ENCODE measurements at regions not wholly inside any gene's neighbourhood (a gene's known extent, or its start where the extent isn't known, plus 50 kb on each side); places are given as distances from the start of the nearest gene placed in this dataset.
"Not testable (repeated sequence)": the region's sequence is repeated elsewhere in the genome, so short reads cannot be mapped to it uniquely, and the experiment has no call there.

DNA sequence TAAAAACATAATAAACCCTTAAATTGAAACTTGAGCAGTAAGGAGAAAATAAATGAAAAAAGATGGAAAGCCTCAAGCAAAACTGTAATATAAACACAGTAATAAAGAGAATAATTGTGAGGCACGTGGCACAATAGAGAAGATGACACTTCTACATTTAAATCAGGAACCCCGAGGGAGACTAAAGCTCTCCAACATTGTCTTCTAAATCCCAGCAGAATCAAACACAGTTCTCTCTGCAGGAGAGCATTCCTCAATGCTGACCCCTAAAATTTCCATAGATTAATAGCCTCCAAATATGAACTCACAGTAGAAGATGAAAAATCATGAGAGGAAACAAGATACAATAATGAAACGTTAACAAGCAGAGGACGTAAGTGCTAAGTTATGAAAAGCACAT is 721.2 kb upstream of the COX7C start:
- intact Hi-C loops (cut with DNase I): no loop called here
- ATAC-seq (ENCODE audit: poor library complexity) (no peak), DNase-seq (no peak)

DNA sequence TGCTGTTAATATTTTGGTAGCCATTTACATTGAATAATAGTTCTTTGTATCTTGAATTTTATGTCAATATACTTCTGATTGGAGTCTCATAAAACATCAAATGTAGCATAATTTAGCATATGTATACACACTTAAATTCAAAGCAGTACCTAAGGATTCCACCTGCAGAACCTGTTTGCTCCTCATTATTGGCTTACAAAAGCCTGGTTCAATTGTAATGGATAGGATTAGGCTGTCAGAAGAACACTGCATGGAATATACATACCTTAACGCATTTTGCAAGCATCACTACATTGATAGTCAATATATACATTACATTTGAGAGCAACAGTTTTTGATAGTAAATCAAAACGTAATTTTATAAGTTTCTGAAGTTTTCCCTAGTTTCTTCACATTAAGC is 711.3 kb upstream of the COX7C start:
- intact Hi-C loops (cut with DNase I): no loop called here
- no peak for ATAC-seq (ENCODE audit: poor library complexity)
- no peak for DNase-seq

DNA sequence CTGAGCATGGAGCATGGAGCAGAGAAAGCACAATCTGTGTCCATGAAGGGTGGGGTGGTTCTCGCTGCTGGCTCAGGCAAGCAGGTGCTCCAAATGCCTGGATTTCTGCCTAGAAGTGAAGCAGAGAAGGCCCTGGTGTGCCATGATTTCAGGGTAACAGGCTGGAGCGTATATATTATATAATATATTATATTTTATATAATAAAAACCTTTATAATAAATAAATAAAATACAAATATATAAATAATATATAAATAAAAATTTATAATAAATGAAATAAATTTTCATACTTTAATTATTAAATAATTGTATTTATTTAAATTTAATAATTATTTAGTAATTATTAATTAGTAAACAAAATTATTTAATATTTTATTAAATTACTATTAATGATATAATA is 707.4 kb upstream of the COX7C start:
- DNase-seq (no peak), ATAC-seq (ENCODE audit: poor library complexity) (no peak)

DNA sequence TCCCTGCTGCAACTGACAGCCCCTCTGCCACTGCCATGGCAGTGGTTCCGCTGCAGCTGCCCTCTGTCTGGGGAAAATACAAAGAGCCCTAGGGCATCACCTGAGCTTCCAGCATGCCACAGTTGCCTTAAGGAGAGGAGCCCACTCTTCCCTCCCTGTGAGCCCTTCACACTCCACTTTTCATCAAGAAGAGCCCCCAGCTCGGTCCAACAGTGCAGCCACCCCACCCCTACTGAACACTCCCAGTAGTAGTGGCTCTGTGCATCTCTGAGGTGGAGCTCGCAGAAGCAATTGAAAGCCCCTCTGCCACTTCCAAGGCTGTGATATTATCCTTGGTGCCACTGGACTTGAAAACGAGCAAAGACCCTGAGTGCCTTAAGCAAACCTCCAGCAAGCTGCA is 696.8 kb upstream of the COX7C start:
- ATAC-seq (ENCODE audit: poor library complexity) (no peak), DNase-seq (no peak)
- intact Hi-C loops (cut with DNase I): no loop called here

More for the DNA sequence above, 707.4 kb upstream of the COX7C start:
- intact Hi-C loops (cut with DNase I): no loop called here

DNA sequence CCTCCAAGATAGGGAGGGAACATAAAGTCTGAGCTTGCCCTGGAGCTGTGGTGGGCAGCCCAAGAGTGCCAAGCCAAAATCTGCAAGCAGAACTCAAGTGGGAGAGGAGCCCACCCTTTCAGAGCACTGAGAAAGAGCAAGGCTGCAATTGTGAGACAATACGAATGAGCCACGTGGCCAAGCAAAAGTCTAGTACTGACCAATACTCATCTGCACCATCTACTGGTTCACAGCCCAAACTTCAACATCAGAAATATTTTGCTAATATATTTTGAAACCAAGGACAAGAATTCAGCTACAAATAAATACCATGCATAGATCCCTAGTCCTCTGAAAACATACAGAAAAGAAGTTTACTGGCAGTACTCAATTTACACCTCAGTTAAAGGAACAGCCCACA is 696.2 kb upstream of the COX7C start:
- no peak for ATAC-seq (ENCODE audit: poor library complexity)
- DNase-seq: no peak

DNA sequence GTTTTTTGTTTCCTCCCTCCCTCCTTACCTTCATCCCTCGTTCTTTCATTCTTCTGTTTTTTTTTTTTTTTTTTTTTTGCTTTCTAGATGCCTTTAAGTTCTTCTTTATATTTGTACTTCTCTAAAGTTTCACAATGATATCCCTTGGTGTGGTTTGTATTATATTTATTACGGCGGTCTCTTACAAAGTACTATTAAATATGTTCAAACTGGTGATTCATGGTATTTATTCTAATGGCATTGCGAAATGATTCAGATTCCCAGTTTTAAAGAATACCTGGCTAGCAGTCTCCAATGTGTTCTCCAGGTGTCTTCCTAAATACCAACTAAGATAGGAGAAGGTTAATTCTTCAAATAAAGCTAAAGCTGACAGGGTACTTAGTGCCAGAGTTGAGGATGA is 690.1 kb upstream of the COX7C start:
- DNase-seq (no peak), ATAC-seq (ENCODE audit: poor library complexity) (no peak)
- intact Hi-C loops (cut with DNase I): no loop called here

More for the DNA sequence above, 696.2 kb upstream of the COX7C start:
- intact Hi-C loops (cut with DNase I): no loop called here

DNA sequence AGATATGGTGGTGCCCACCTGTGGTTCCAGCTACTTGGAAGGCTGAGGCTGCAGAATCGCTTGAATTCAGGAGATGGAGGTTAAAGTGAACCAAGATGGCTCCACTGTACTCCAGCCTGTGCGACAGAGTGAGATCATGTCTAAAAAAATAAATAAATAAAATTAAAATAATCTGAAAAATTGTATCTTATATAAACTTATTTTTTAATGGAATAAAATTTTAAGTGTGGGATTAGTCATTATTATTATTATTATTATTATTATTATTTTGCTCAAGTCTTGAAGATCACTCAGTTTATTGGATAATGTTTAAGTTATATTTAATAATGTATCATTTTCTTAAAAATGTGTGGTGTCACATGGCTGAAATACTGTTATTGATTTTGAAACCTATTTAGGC is 688.0 kb upstream of the COX7C start:
- no peak for ATAC-seq (ENCODE audit: poor library complexity)
- intact Hi-C loops (cut with DNase I): no loop called here
- DNase-seq: no peak

DNA sequence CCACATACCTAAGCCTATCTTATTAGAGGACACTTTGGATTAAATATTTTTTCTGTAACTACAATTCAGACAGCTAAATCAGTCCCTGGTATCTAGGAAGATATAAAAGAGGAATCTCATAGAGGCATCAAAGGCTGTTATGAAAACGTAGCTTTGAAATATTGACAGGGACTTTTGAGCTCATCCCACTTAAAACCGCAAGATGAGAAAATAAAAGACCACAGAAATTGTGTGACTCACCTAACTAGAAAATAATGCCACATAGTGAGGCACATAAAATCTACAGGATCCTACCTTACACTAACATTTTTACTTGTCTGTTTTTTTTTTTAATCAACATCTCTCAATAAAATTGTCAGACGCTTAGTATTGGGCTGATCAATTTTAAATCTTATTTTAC is 686.5 kb upstream of the COX7C start:
- ATAC-seq (ENCODE audit: poor library complexity): no peak
- intact Hi-C loops (cut with DNase I): no loop called here
- no peak for DNase-seq

DNA sequence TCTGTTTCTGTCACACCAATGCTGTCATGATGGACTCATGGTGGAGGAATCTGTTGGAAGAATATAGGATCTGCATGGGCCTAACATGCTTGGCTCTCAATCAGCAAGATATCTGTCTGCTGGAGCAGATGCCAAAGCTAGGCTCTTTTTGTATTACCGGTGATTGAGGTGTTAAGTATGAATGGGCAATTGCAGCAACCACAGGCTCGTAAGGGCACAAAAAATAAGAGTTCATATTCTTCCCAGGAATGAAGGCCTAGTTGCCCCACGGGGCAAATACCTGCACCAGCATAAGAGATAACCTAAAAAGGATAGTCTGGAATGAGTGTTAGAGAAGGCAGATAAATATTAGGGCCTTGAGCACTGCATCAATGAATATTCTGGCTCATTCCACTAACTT is 679.5 kb upstream of the COX7C start:
- ATAC-seq (ENCODE audit: poor library complexity): no peak
- intact Hi-C loops (cut with DNase I): no loop called here

DNA sequence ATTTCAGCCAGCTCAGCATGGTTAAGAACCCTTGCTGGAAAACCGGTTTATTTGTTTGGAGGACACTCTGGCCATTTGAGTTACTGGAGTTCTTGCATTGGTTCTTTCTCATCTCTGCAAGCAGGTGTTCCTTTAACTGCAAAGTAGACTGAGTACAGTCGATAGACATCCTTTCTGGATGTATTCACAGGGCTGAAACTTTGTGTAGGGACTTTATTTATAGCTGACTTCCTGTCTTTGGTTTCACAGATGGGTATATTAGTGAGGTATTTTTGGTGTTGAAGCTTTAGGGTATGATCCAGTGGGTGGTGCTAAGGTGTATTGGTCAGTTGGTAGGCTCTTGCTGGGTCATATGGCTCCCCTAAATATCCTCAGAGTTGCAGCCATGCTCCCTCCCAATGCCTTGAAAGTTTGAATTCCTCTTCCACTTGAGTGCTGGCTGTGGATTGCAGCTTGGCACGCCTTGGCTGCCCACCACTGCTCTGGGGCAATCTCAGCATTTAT is 666.0 kb upstream of the COX7C start:
- intact Hi-C loops (cut with DNase I): no loop called here
- no peak for DNase-seq
- ATAC-seq (ENCODE audit: poor library complexity): no peak

More for the DNA sequence above, 679.5 kb upstream of the COX7C start:
- DNase-seq: no peak

DNA sequence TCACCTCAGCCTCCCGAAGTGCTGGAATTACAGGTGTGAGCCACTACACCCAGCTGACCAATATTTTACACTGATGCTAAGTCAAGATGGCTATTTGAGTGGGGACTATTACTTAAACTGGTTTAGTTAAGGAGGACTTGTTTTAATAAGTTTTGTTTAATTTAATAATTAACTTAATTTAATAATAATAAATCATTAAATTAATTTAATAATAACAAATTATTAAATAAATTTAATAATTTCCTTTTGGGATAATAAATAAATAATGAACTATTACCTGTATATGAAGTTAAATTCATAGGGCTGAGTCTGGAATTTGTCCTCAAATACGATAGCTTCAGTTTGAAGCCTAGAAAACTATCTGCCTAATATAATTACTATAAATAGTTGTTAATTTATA is 665.1 kb upstream of the COX7C start:
- intact Hi-C loops (cut with DNase I): no loop called here
- ATAC-seq (ENCODE audit: poor library complexity): no peak
- DNase-seq: no peak

DNA sequence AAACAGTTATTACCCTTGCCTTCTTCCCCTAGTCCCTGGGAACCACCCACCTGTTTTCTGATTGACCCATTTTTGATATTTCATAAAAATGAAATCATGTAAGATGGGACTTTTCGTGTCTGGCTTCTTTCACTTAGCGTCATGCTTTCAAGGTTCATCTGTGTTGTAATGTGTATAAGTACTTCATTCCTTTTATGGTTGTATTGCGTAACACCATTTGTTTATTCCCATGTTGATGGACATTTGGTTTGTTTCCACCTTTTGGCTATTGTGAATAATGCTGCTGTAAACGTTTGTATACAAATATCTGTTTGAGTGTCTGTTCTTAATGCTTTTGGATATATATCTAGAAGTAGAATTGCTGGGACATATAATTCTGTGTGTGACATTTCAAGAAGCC is 650.1 kb upstream of the COX7C start:
- DNase-seq (no peak), ATAC-seq (ENCODE audit: poor library complexity) (no peak)
- intact Hi-C loops (cut with DNase I): no loop called here

DNA sequence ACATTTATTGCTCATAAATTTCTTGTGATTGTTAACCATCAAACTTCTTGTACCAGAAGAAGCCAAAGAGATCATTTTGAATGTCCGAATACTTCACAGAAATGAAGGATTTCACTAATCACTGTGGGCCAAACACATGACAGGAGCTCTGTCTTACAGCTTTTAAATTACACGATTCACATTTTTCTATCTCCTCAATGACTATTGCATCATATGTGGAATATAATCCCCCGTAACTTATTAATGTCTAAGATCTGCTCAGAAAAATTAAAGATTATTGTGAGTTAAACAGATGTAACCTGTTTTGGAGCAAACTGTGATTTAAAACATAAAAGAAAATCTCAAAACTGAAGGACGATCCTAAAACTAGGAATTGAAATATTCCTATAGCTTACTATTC is 645.2 kb upstream of the COX7C start:
- ATAC-seq (ENCODE audit: poor library complexity) (no peak), DNase-seq (no peak)
- intact Hi-C loops (cut with DNase I): no loop called here

DNA sequence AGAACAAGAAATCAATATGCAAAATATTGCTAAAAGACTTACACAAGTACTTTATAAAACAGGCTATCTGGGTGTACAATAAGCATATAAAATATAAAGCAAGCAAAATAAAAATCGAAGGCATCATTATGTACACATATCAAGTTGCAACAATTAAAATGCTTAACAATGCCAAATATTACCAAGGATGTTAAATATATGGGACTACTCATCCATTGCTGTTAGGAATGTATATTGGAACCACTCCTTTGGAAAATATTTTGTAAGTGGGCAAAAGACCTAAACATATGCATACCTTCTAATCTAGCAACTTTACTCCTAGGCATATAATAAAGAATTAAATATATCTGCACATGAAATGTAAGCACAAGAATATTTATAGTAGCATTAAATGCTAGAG is 632.6 kb upstream of the COX7C start:
- ATAC-seq (ENCODE audit: poor library complexity): no peak
- intact Hi-C loops (cut with DNase I): no loop called here
- no peak for DNase-seq

DNA sequence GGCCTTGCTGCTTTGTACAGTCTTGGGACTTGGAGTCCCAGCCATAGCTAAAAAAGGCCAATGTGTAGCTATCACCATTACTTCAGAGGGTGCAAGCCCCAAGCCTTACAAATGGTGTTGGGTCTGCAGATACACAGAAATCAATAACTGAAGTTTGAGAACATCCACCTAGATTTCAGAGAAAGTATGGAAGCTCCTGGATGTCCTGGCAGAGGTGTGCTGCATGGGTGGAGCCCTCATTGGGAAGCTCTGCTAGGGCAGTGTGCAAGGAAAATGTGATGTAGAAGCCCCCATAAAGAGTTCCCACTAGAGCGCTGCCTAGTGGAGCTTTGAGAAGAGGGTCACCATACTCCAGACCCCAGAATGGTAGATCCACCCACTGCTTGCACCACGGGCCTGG is 626.7 kb upstream of the COX7C start:
- no peak for ATAC-seq (ENCODE audit: poor library complexity)
- intact Hi-C loops (cut with DNase I): no loop called here
- DNase-seq: no peak

DNA sequence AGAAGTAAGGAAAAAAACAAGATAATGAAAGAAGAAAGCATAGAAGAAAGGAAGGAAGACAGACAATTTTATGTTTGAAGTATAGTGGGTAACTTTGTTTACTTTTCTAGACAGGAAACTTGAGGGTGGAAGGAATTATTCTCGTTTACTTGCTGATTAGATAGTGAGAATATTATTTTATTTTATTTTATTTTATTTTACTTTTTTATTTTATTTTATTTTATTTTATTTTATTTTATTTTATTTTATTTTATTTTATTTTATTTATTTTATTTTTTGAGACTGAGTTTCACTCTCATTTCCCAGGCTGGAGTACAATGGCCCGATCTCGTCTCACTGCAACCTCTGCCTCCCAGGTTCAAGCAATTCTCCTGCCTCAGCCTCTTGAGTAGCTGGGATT is 623.1 kb upstream of the COX7C start:
- ATAC-seq (ENCODE audit: poor library complexity); DNase-seq; intact Hi-C loops (cut with DNase I): not testable (repeated sequence)

DNA sequence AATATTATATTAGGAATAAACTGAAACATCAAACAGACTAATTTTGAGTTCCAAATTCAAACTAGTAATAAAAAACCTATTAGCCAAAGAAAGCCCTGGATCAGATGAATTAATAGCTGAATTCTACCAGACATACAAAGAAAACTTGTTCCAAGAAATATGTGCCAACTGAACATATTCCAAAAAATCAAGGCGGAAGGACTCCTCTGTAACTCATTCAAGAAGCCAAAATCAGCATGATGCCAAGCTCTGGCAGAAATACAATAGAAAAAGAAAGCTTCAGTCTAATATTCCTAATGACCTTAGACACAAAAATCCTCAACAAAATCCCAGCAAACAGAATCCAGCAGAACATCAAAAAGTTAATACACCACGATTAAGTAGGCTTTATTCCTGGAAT is 619.1 kb upstream of the COX7C start:
- ATAC-seq (ENCODE audit: poor library complexity): no peak
- no peak for DNase-seq
- intact Hi-C loops (cut with DNase I): no loop called here

DNA sequence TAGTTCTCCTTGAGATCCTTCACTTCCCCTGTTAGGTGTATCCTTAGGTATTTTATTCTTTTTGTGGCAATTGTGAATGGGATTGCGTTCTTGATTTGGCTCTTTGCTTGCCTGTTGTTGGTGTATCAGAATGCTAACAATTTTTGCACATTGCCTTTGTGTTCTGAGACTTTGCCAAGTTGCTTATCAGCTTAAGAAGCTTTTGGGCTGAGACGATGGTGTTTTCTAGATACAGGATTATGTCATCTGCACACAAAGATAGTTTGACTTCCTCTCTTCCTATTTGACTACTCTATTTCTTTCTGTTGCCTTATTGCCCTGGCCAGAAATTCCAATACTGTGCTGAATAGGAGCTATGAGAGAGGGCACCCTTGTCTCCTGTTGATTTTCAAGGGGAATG is 609.4 kb upstream of the COX7C start:
- no peak for ATAC-seq (ENCODE audit: poor library complexity)
- no peak for DNase-seq
- intact Hi-C loops (cut with DNase I): no loop called here

DNA sequence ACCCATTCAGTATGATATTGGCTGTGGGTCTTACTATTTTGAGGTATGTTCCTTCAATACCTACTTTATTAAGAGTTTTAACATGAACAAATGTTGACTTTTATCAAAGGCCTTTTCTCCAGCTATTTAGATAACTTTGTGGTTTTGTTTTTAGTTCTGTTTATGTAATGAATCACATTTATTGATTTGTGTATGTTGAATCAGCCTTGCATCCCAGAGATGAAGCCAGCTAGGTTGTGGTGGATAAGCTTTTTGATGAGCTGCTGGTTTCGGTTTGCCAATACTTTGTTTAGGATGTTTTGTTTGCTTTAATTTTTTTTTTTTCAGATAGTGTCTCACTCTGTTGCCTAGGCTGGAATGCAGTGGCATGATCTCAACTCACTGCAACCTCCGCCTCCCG is 609.0 kb upstream of the COX7C start:
- intact Hi-C loops (cut with DNase I): no loop called here
- no peak for DNase-seq

DNA sequence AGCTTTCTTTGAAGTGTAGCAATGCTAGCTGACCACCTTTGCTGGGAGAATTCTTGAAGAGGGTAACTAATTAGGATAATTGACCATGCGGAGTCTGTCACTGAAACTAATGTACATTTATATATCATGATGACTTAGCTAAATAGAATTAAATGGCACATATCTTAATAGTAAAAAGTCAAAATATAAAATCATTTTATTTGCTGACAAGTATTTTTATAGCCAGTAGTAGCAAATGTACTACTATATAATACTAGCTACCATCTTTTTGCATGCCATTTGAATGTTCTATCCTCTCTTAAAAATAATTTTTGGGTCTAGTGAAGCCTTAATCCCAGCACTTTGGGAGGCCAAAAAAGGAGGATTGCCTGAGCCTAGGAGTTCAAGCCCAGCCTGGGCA is 605.8 kb upstream of the COX7C start:
- intact Hi-C loops (cut with DNase I): no loop called here
- DNase-seq (no peak), ATAC-seq (ENCODE audit: poor library complexity) (no peak)

More for the DNA sequence above, 609.0 kb upstream of the COX7C start:
- no peak for ATAC-seq (ENCODE audit: poor library complexity)

DNA sequence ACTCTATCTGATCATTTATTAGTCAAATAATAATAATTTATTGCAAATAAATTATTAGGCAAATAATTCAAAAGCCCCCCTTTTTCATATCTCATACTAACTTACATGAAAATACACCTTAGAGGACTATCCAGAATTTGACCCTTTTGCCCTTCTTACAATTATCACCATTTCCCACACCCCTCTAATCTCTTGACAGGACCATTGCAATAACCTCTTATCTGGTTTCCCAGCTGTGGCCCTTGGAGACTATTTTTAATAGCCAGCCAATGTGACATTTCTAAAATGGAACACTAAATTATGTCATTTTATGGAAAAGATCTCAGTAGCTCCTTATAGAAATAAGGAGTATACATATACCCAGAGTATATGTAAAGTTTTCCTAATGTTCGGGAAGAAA is 588.4 kb upstream of the COX7C start:
- ATAC-seq (ENCODE audit: poor library complexity) (no peak), DNase-seq (no peak)
- intact Hi-C loops (cut with DNase I): no loop called here

DNA sequence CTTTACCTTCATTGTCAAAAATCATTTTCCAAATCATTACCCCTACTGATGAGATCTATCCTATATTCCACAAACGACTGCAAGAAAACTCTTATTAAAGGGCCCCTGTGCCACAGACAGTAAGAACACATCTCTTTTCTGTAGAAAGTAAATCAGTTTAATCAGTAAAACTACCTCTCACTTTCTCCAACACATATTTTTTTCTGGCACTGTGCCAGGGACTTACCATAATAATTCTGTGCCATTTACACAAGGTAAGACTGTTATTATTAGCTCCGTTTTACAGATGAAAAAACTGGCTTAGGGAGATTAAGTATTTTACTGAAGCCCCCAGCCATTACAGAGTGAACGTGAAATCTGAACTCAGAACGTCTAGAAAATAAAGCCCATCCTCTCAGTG is 587.0 kb upstream of the COX7C start:
- intact Hi-C loops (cut with DNase I): no loop called here
- no peak for ATAC-seq (ENCODE audit: poor library complexity)

More for the DNA sequence above, 587.0 kb upstream of the COX7C start:
- no peak for DNase-seq

Data from Right ventricle myocardium superior (tissue), 1 donor.